DND-41 (cell line): ENCODE measurements at regions not wholly inside any gene's neighbourhood (a gene's known extent, or its start where the extent isn't known, plus 50 kb on each side); places are given as distances from the start of the nearest gene placed in this dataset.

Experiments used
- CTCF ChIP-seq: IDR thresholded peaks from 2 replicates; pipeline ENCODE4 v1.5.1; 2012; ENCODE audit warnings: borderline replicate concordance, low read length, moderate library complexity, mild to moderate bottlenecking; ENCODE audit not compliant: poor library complexity, severe bottlenecking; ENCODE audit errors: extremely low read depth
- EZH2 ChIP-seq: IDR thresholded peaks from 3 replicates; pipeline ENCODE4 v1.6.1; 2012; ENCODE audit warnings: borderline replicate concordance, low read depth, mild to moderate bottlenecking, moderate library complexity, low read length, inconsistent platforms; ENCODE audit not compliant: severe bottlenecking

GRCh38 chr3:13205567-13206143 lies 132.4 kb upstream of the IQSEC1 start:
- TF ChIP-seq EZH2 (no peak), CTCF (no peak)
